BE2C (cell line): ENCODE measurements at regions not wholly inside any gene's neighbourhood (a gene's known extent, or its start where the extent isn't known, plus 50 kb on each side); places are given as distances from the start of the nearest gene placed in this dataset.
"Not testable (repeated sequence)": the region's sequence is repeated elsewhere in the genome, so short reads cannot be mapped to it uniquely, and the experiment has no call there.

ENCODE experiments used
- DNase-seq: peaks from one replicate; pipeline ENCODE4 v3.0.0-alpha.2; 2020
- H3K27me3 ChIP-seq: fragments of 250-450 bp; sonication (Bioruptor Pico); 2 replicates; pipeline ENCODE4 v1.5.1; 2020; ENCODE audit warnings: mild to moderate bottlenecking
- H3K36me3 ChIP-seq: fragments of 250-450 bp; sonication (Bioruptor Pico); 2 replicates; pipeline ENCODE4 v1.5.1; 2020; ENCODE audit warnings: mild to moderate bottlenecking
- H3K4me1 ChIP-seq: fragments of 250-450 bp; sonication (Bioruptor Pico); 2 replicates; pipeline ENCODE4 v1.5.1; 2020
- H3K4me3 ChIP-seq: 2 replicates; pipeline ENCODE4 v1.5.1; 2011; ENCODE audit warnings: low read depth, low read length
- H3K9me3 ChIP-seq: fragments of 250-450 bp; sonication (Bioruptor Pico); 2 replicates; pipeline ENCODE4 v1.5.1; 2020
- TF ChIP-seq, protein P1 (sequence below): IDR thresholded peaks from 2 replicates; pipeline ENCODE4 v1.5.1; 2012; ENCODE audit warnings: mild to moderate bottlenecking, low read depth, low read length

DNA sequence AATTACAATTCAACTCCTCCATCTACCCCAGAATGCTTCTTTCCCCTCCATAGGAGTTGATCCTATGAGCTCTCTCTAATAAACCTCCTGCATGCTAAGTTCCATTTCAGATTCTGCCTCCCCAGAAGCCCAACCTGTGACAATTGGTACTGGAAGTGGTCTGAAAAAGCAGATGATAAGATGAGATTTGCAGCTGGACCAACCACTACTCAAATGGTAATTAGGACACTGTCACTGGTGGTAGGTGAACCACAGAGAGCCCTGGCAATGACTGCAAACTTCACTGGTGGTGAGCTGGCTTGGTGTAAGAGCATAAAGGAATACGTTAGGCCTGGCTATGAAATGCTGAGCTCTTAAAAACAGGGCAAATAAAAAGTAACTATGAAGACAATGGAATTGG is 112.6 kb downstream of the ESM1 start:
- H3K27me3 ChIP-seq, result peaks cover 42% of the 10 kb centered on the region
- TF ChIP-seq, protein P1, sequence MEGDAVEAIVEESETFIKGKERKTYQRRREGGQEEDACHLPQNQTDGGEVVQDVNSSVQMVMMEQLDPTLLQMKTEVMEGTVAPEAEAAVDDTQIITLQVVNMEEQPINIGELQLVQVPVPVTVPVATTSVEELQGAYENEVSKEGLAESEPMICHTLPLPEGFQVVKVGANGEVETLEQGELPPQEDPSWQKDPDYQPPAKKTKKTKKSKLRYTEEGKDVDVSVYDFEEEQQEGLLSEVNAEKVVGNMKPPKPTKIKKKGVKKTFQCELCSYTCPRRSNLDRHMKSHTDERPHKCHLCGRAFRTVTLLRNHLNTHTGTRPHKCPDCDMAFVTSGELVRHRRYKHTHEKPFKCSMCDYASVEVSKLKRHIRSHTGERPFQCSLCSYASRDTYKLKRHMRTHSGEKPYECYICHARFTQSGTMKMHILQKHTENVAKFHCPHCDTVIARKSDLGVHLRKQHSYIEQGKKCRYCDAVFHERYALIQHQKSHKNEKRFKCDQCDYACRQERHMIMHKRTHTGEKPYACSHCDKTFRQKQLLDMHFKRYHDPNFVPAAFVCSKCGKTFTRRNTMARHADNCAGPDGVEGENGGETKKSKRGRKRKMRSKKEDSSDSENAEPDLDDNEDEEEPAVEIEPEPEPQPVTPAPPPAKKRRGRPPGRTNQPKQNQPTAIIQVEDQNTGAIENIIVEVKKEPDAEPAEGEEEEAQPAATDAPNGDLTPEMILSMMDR, result no peak

DNA sequence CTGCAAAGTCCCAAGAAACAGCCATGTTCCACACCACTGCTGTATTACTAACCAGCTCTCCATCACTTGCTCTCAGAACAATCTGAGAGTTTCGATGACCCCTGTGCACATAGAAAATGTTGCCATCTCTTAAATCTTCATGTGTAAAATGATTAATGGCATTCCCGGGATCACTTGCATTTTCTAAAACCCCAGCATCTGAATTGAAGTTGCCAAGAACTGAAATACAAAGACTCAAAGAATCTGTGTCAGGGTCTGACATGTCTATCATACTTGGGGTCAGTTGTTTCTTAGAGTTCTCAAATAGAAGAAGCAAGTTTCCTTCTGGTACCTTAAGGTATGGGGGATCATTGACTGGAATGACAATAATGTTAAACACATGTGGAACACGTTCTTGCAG is 115.1 kb downstream of the ESM1 start:
- TF ChIP-seq, protein P1, result no peak

More for the DNA sequence above, 112.6 kb downstream of the ESM1 start:
- H3K36me3 ChIP-seq, result no peaks in the 10 kb centered on the region
- no peaks in the 10 kb centered on the region for H3K4me1 ChIP-seq
- no peak overlapping the region for H3K4me3 ChIP-seq
- no peak for DNase-seq
- H3K9me3 ChIP-seq, result no peaks in the 10 kb centered on the region

DNA sequence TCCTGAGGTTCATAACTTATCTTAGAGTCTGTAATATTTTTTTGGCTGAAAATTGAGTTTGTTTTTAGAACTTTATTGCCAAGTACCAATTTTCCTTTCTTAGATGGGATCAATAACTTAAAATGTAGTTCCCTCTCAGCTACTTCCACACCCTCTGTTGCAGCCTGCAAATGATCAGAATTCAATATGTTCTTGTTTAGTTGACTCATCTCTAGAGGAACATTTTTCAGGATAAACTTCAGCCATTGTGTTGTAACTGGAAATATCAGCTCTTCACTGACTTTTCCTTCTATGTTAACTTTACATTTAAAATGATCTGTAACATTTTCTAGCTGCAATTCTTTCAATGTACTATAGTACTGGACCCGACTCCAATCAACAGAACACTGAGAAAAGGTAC is 115.7 kb downstream of the ESM1 start:
- TF ChIP-seq, protein P1, result no peak
- Histone ChIP-seq H3K9me3 (no peaks in the 10 kb centered on the region), H3K27me3 (peaks cover 42% of the 10 kb centered on the region), H3K4me1 (no peaks in the 10 kb centered on the region), H3K4me3 (no peak overlapping the region), H3K36me3 (no peaks in the 10 kb centered on the region)
- DNase-seq, result no peak

More for the DNA sequence above, 115.1 kb downstream of the ESM1 start:
- H3K9me3 ChIP-seq, result no peaks in the 10 kb centered on the region
- DNase-seq, result no peak
- H3K4me3 ChIP-seq, result no peak overlapping the region
- peaks cover 42% of the 10 kb centered on the region for H3K27me3 ChIP-seq
- no peaks in the 10 kb centered on the region for H3K36me3 ChIP-seq
- no peaks in the 10 kb centered on the region for H3K4me1 ChIP-seq

DNA sequence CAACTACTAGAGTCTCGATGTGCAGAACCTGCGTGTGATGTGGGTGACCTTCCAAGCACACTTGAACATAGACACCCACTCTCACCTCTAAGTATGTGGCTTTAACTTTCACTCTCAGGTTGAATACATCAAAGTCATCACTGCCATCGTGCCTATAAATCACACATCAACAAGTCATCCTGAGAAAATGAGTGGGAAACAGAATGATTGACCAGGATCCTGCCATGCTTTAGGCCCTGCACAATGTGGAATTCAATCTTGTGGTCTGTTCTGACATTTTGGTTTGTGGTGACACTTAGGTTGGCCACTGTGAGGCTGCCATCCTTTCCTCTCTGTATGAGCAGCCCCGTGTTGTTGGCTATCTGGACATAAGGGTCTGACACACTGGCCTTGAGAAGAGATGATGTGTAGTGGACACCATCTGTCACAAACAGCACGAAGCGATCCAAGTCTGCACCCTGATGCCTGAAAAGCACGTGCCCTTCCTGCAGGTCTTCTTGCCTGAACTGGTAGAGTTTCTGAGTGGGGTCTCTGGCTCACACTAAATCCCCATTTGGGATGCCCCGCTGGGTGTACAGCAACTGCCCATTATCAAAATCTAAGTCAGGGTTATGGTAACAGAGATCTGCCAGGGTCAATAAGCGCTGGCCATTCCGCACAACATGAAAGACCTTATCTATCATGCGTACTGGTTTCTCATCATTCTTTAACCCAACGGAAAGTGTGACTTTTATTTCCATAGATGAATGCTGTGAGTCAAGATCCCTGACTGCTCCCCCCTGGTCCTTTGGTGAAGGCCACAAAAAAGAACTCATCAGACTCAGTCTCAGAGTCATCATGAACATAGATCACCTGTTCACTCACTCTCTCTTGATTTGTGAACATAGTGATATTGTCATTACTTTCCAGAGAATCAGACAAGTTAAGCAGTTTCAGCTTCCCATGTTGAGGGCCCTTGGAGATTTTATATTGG is 116.6 kb downstream of the ESM1 start:
- TF ChIP-seq, protein P1, result no peak
- Histone ChIP-seq H3K36me3 (no peaks in the 10 kb centered on the region), H3K4me3 (no peak overlapping the region), H3K9me3 (no peaks in the 10 kb centered on the region), H3K27me3 (peaks cover 42% of the 10 kb centered on the region), H3K4me1 (no peaks in the 10 kb centered on the region)
- no peak for DNase-seq

DNA sequence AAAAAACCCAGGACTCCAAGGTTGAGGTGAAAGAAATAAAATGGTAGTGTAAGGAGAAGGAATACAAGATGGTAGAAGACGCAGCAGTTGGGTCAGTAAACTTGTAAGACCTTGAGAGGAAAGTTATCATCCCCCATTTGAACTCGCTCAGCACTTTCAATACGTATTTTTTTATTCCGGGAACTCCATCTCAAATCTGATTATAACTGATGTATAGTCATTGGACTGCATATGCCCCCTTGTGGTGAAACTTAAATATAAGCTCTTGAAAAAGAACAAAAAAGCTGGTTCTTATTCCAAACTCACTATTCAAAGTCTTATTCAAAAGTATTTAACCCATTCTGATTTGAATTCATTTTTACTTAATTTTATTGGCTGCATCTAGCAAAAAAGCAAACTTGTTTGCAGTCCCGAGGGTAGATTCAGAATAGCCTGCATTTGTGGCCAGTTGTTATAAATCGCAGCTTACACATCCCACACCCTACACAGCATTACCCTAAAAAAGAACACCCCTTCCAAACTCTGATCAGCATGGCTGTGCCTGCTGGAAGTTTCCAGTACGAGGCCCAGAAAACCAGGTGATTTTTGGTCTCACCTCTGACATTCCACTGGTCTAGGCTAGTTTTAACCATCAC is 118.0 kb downstream of the ESM1 start:
- Histone ChIP-seq H3K4me1 (no peaks in the 10 kb centered on the region), H3K4me3 (peak overlapping the region; percentile 18; the same call in 1 of the 2 replicates), H3K36me3 (no peaks in the 10 kb centered on the region), H3K9me3 (no peaks in the 10 kb centered on the region), H3K27me3 (peaks cover 36% of the 10 kb centered on the region)
- TF ChIP-seq, protein P1, result peak; percentile 58
- DNase-seq, result no peak

DNA sequence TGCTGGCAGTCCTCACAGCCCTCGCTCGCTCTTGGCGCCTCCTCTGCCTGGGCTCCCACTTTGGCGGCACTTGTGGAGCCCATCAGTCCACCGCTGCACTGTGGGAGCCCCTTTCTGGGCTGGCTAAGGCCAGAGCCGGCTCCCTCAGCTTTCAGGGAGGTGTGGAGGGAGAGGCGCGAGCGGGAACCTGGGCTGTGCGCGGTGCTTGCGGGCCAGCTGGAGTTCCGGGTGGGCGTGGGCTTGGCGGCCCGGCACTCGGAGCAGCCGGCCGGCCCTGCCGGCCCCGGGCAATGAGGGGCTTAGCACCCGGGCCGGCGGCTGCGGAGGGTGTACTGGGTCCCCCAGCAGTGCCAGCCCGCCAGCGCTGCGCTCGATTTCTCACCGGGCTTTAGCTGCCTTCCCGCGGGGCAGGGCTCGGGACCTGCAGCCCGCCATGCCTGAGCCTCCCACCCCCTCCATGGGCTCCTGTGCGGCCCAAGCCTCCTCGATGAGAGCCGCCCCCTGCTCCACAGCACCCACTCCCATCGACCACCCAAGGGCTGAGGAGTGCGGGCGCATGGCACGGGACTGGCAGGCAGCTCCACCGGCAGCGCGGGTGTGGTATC is 120.4 kb downstream of the ESM1 start:
- not testable (repeated sequence) for H3K36me3 ChIP-seq, H3K9me3 ChIP-seq, H3K4me3 ChIP-seq, DNase-seq, H3K4me1 ChIP-seq
- peaks cover 16% of the 10 kb centered on the region for H3K27me3 ChIP-seq
